Fibroblast of lung (primary cell): ENCODE measurements at regions not wholly inside any gene's neighbourhood (a gene's known extent, or its start where the extent isn't known, plus 50 kb on each side); places are given as distances from the start of the nearest gene placed in this dataset.

Source experiments
- CTCF ChIP-seq, 2 donors: IDR thresholded peaks in 1 of 2; conservative IDR thresholded peaks in 1 of 2; 1 replicate in 1 of 2; 2 replicates in 1 of 2; pipeline ENCODE4 v1.5.1; 2011 to 2012; ENCODE audit warnings: low read length in 2 of 2, control low read depth in 1 of 2, inconsistent platforms in 1 of 2, low read depth in 1 of 2, mild to moderate bottlenecking in 1 of 2
- EZH2 ChIP-seq: IDR thresholded peaks from 2 replicates; pipeline ENCODE4 v1.5.1; 2012; ENCODE audit warnings: low read length, control low read depth, mild to moderate bottlenecking; ENCODE audit errors: missing control alignments

GRCh38 chr6:2404211-2404929 lies 159.0 kb upstream of the GMDS start:
- TF ChIP-seq CTCF (conservative IDR thresholded peaks at IDR 0.05 in 1 of 2, IDR thresholded peaks at IDR 0.05 in 1 of 2; ENCODE audit: low read depth in 1 of 2, low read length in 2 of 2) (no peak), EZH2 (no peak)
